Caco-2 (cell line): ENCODE measurements at regions not wholly inside any gene's neighbourhood (a gene's known extent, or its start where the extent isn't known, plus 50 kb on each side); places are given as distances from the start of the nearest gene placed in this dataset.

Experiments used
- BruUV-seq: library from RNA; stranded (reverse); fragments of 400-500 nt; replicated peaks from 2 replicates; lab custom pipeline; 2021; lab: Mats Ljungman, UMichigan
- CTCF ChIA-PET: fragments of 300-600 bp; sonication (Branson Sonifier 250); formaldehyde crosslinking; loops from one replicate; lab custom pipeline; 2022; ENCODE audit warnings: antibody characterized with exemption; lab: Charles Lee
- POLR2A ChIA-PET: fragments of 300-600 bp; sonication (Branson Sonifier 250); formaldehyde crosslinking; loops from one replicate; lab custom pipeline; 2022; ENCODE audit warnings: antibody characterized with exemption; lab: Charles Lee
- DNase-seq, 2 experiments: peaks; one replicate each; pipeline versions ENCODE4 v3.0.0 to v3.0.0-alpha.2; 2020 to 2022
- H3K27me3 ChIP-seq: replicated peaks from 2 replicates; pipeline ENCODE4 v1.6.0; 2011; ENCODE audit warnings: low read length; ENCODE audit not compliant: control insufficient read depth, insufficient read depth
- H3K36me3 ChIP-seq: 2 replicates; pipeline ENCODE4 v1.5.1; 2011; ENCODE audit warnings: low read length; ENCODE audit not compliant: control insufficient read depth, insufficient read depth
- H3K4me1 ChIP-seq: fragments of 250-450 bp; sonication (Bioruptor Pico); 2 replicates; pipeline ENCODE4 v1.5.1; 2020; ENCODE audit warnings: mild to moderate bottlenecking
- H3K4me3 ChIP-seq: 2 replicates; pipeline ENCODE4 v1.5.1; 2011; ENCODE audit warnings: low read depth, mild to moderate bottlenecking, control low read depth, low read length
- H3K9me3 ChIP-seq: fragments of 250-450 bp; sonication (Bioruptor Pico); 2 replicates; pipeline ENCODE4 v1.5.1; 2020; ENCODE audit warnings: mild to moderate bottlenecking, moderate library complexity
- H3K27ac Mint-ChIP-seq: one replicate; pipeline ENCODE4 v1.8.0; 2022; ENCODE audit warnings: mixed read lengths; ENCODE audit not compliant: unreplicated experiment
- H3K27me3 Mint-ChIP-seq: one replicate; pipeline ENCODE4 v1.8.0; 2022; ENCODE audit warnings: mixed read lengths; ENCODE audit not compliant: insufficient read depth, unreplicated experiment
- H3K36me3 Mint-ChIP-seq: one replicate; pipeline ENCODE4 v1.8.0; 2022; ENCODE audit warnings: mild to moderate bottlenecking, mixed read lengths; ENCODE audit not compliant: insufficient read depth, unreplicated experiment
- H3K4me1 Mint-ChIP-seq: one replicate; pipeline ENCODE4 v1.8.0; 2022; ENCODE audit warnings: low read depth, mixed read lengths; ENCODE audit not compliant: unreplicated experiment
- H3K4me3 Mint-ChIP-seq: one replicate; pipeline ENCODE4 v1.8.0; 2022; ENCODE audit warnings: mild to moderate bottlenecking, moderate library complexity, mixed read lengths; ENCODE audit not compliant: unreplicated experiment
- H3K9me3 Mint-ChIP-seq: one replicate; pipeline ENCODE4 v1.8.0; 2022; ENCODE audit warnings: mixed read lengths; ENCODE audit not compliant: unreplicated experiment
- CTCF ChIP-seq, 2 experiments: fragments of 200-600 bp in 1 of 2; IDR thresholded peaks; 1 replicate in 1 of 2; 2 replicates in 1 of 2; pipeline versions ENCODE4 v1.5.1 to v1.8.0; 2011 to 2022; ENCODE audit warnings: antibody characterized with exemption in 1 of 2, control low read depth in 1 of 2, inconsistent platforms in 1 of 2, low read depth in 1 of 2, low read length in 1 of 2, mild to moderate bottlenecking in 1 of 2, moderate library complexity in 1 of 2; ENCODE audit not compliant: insufficient read depth in 1 of 2, severe bottlenecking in 1 of 2, unreplicated experiment in 1 of 2
- intact Hi-C: fragments of 100-400 bp; cut with micrococcal nuclease; formaldehyde crosslinking; loops from one replicate; pipeline ENCODE4 v1.10.0; 2022; ENCODE audit not compliant: unreplicated experiment

- CTCF ChIA-PET: no interaction called here
- no peak overlapping the region for H3K27ac Mint-ChIP-seq
- H3K4me1 Mint-ChIP-seq: no peaks in the 10 kb centered on the region
Observed at GRCh38 chr10:2682491-2682890, 384.9 kb upstream of the PFKP start.

GRCh38 chr10:2681891-2682290 is 385.5 kb upstream of the PFKP start:
- Mint-ChIP-seq H3K36me3 (no peaks in the 10 kb centered on the region), H3K9me3 (no peaks in the 10 kb centered on the region), H3K27me3 (peaks cover 22% of the 10 kb centered on the region), H3K27ac (no peak overlapping the region), H3K4me1 (no peaks in the 10 kb centered on the region), H3K4me3 (no peak overlapping the region)
- POLR2A ChIA-PET: no interaction called here
- intact Hi-C loops: no loop called here
- Histone ChIP-seq H3K4me1 (no peaks in the 10 kb centered on the region), H3K27me3 (no peaks in the 10 kb centered on the region), H3K4me3 (no peak overlapping the region), H3K9me3 (no peaks in the 10 kb centered on the region), H3K36me3 (no peaks in the 10 kb centered on the region)
- no peak for DNase-seq
- CTCF ChIA-PET: no interaction called here
- TF ChIP-seq CTCF (IDR thresholded peaks at IDR 0.05; ENCODE audit: insufficient read depth in 1 of 2, low read depth in 1 of 2, low read length in 1 of 2, severe bottlenecking in 1 of 2, unreplicated experiment in 1 of 2): no peak
- BruUV-seq: no TSS peak

More at GRCh38 chr10:2682491-2682890, 384.9 kb upstream of the PFKP start:
- H3K9me3 Mint-ChIP-seq: no peaks in the 10 kb centered on the region
- no peak overlapping the region for H3K4me3 Mint-ChIP-seq
- no peak for TF ChIP-seq CTCF (IDR thresholded peaks at IDR 0.05; ENCODE audit: insufficient read depth in 1 of 2, low read depth in 1 of 2, low read length in 1 of 2, severe bottlenecking in 1 of 2, unreplicated experiment in 1 of 2)
- no peak overlapping the region for H3K4me3 ChIP-seq
- no peaks in the 10 kb centered on the region for H3K36me3 Mint-ChIP-seq
- no peaks in the 10 kb centered on the region for H3K27me3 ChIP-seq
- H3K9me3 ChIP-seq: no peaks in the 10 kb centered on the region
- POLR2A ChIA-PET: no interaction called here
- no peak for DNase-seq
- no peaks in the 10 kb centered on the region for H3K4me1 ChIP-seq
- intact Hi-C loops: no loop called here
- no TSS peak for BruUV-seq
- H3K36me3 ChIP-seq: no peaks in the 10 kb centered on the region
- peaks cover 25% of the 10 kb centered on the region for H3K27me3 Mint-ChIP-seq

GRCh38 chr10:2680821-2681220 is 386.5 kb upstream of the PFKP start:
- no peak overlapping the region for H3K27ac Mint-ChIP-seq
- Histone ChIP-seq H3K27me3 (no peaks in the 10 kb centered on the region), H3K4me1 (no peaks in the 10 kb centered on the region), H3K4me3 (no peak overlapping the region), H3K36me3 (no peaks in the 10 kb centered on the region), H3K9me3 (no peaks in the 10 kb centered on the region)
- intact Hi-C loops: no loop called here
- peaks cover 22% of the 10 kb centered on the region for H3K27me3 Mint-ChIP-seq
- no TSS peak for BruUV-seq
- no peaks in the 10 kb centered on the region for H3K36me3 Mint-ChIP-seq
- no peak for TF ChIP-seq CTCF (IDR thresholded peaks at IDR 0.05; ENCODE audit: insufficient read depth in 1 of 2, low read depth in 1 of 2, low read length in 1 of 2, severe bottlenecking in 1 of 2, unreplicated experiment in 1 of 2)
- CTCF ChIA-PET: no interaction called here
- no peak for DNase-seq
- H3K4me1 Mint-ChIP-seq: no peaks in the 10 kb centered on the region
- POLR2A ChIA-PET: no interaction called here
- H3K9me3 Mint-ChIP-seq: no peaks in the 10 kb centered on the region
- H3K4me3 Mint-ChIP-seq: no peak overlapping the region
